Left ventricle myocardium inferior (tissue), 1 donor: ENCODE measurements at regions not wholly inside any gene's neighbourhood (a gene's known extent, or its start where the extent isn't known, plus 50 kb on each side); places are given as distances from the start of the nearest gene placed in this dataset.

ENCODE experiments used
- DNase-seq: peaks from one replicate; pipeline ENCODE4 v3.0.0-alpha.2; 2020
- H3K27ac ChIP-seq: fragments of 200-600 bp; replicated peaks from 2 replicates; pipeline ENCODE4 v1.8.0; 2021
- H3K27me3 ChIP-seq: fragments of 200-600 bp; 2 replicates; pipeline ENCODE4 v1.8.0; 2021; ENCODE audit warnings: low read depth
- H3K36me3 ChIP-seq: fragments of 200-600 bp; 2 replicates; pipeline ENCODE4 v1.8.0; 2021
- H3K4me1 ChIP-seq: fragments of 200-600 bp; 2 replicates; pipeline ENCODE4 v1.8.0; 2021
- H3K4me3 ChIP-seq: fragments of 200-600 bp; 2 replicates; pipeline ENCODE4 v1.8.0; 2021; ENCODE audit warnings: mild to moderate bottlenecking, moderate library complexity
- H3K9me3 ChIP-seq: fragments of 200-600 bp; replicated peaks from 2 replicates; pipeline ENCODE4 v1.8.0; 2021
- CTCF ChIP-seq: fragments of 200-600 bp; IDR thresholded peaks from 2 replicates; pipeline ENCODE4 v1.8.0; 2021; ENCODE audit warnings: antibody characterized with exemption, mild to moderate bottlenecking, borderline replicate concordance
- intact Hi-C: fragments of 100-400 bp; cut with micrococcal nuclease; formaldehyde crosslinking; loops from one replicate; pipeline ENCODE4 v1.11.0; 2022
- donor health status: DM: no; HTN: yes; CAD: no; lungs with severe emphysema.

- DNase-seq, result no peak
- H3K36me3 ChIP-seq, result no peaks in the 10 kb centered on the region
- H3K4me3 ChIP-seq, result no peak overlapping the region
- H3K9me3 ChIP-seq, result no peaks in the 10 kb centered on the region
- no peak for TF ChIP-seq CTCF
- no peak overlapping the region for H3K27ac ChIP-seq
- intact Hi-C loops, result no loop called here
- H3K4me1 ChIP-seq, result no peaks in the 10 kb centered on the region
- no peaks in the 10 kb centered on the region for H3K27me3 ChIP-seq
Measured at GRCh38 chr3:68062926-68063325, 408.5 kb upstream of the SUCLG2 start.

GRCh38 chr3:68060910-68061309 is 406.5 kb upstream of the SUCLG2 start:
- DNase-seq, result no peak
- no peak overlapping the region for H3K27ac ChIP-seq
- no peak for TF ChIP-seq CTCF
- no peaks in the 10 kb centered on the region for H3K9me3 ChIP-seq
- intact Hi-C loops, result no loop called here
- no peaks in the 10 kb centered on the region for H3K4me1 ChIP-seq
- H3K36me3 ChIP-seq, result no peaks in the 10 kb centered on the region
- H3K4me3 ChIP-seq, result no peak overlapping the region
- H3K27me3 ChIP-seq, result no peaks in the 10 kb centered on the region

- no peak for TF ChIP-seq CTCF
- intact Hi-C loops, result no loop called here
- Histone ChIP-seq H3K27ac (no peak overlapping the region), H3K9me3 (no peaks in the 10 kb centered on the region), H3K4me1 (no peaks in the 10 kb centered on the region), H3K27me3 (no peaks in the 10 kb centered on the region), H3K36me3 (no peaks in the 10 kb centered on the region), H3K4me3 (no peak overlapping the region)
- no peak for DNase-seq
Measured at GRCh38 chr3:68060191-68060590, 405.8 kb upstream of the SUCLG2 start.

GRCh38 chr3:68059628-68060152 is 405.3 kb upstream of the SUCLG2 start:
- no peak for DNase-seq
- no peak for TF ChIP-seq CTCF
- H3K27ac ChIP-seq, result no peak overlapping the region

GRCh38 chr3:68057637-68058320 is 403.4 kb upstream of the SUCLG2 start:
- Histone ChIP-seq H3K27ac (no peak overlapping the region), H3K4me1 (no peaks in the 10 kb centered on the region), H3K9me3 (no peaks in the 10 kb centered on the region), H3K36me3 (no peaks in the 10 kb centered on the region), H3K4me3 (no peak overlapping the region), H3K27me3 (no peaks in the 10 kb centered on the region)
- intact Hi-C loops, result no loop called here
- no peak for TF ChIP-seq CTCF
- no peak for DNase-seq

More at GRCh38 chr3:68059628-68060152, 405.3 kb upstream of the SUCLG2 start:
- Histone ChIP-seq H3K9me3 (no peaks in the 10 kb centered on the region), H3K27me3 (no peaks in the 10 kb centered on the region), H3K4me1 (no peaks in the 10 kb centered on the region), H3K4me3 (no peak overlapping the region), H3K36me3 (no peaks in the 10 kb centered on the region)
- intact Hi-C loops, result no loop called here
